ENCODE measurements at regions not wholly inside any gene's neighbourhood (a gene's known extent, or its start where the extent isn't known, plus 50 kb on each side); places are given as distances from the start of the nearest gene placed in this dataset.
A peak's percentile ranks its signal among the peaks of the same experiment; 100 is the strongest.

DNA sequence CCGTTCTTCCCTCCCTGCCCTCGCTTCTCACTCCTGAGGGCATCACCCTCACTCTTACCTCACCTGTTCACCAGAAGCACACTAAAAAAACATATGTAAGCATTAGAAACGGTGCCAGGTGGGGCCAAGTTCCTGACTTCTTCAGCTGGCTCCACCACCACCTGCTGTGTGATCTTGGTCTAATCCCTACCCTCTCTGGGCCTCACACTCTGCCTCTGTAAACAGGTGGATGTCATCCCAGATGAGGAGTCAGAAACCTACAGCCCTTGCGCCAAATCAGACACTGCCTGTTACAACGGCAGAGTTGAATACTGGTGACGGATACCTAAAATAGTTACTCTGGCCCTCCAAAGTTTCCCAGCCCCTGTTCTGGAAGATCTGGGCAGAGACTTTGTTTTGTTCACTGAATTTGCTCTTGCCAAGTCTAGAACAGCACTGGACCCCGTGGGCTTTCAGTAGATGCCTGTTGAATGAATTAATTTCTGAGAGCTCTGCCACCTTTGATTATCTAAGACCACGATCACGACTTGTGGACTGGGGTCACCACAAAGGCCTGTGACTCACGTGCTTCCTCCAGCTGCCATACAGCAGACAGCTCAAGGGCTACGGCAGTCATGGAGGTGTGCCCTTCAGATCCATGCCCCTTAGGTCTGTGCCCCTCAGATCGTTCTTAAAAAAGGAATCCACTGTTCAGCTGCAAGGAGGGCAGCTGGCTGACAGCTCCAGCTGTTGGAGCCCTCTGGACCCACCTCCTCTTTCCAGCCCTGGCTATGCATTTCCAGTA, 71.9 kb downstream of the GSC start:
- no peak for DNase-seq
- H3K9me3 ChIP-seq (ENCODE audit: control insufficient read depth, low read length): no peaks in the 10 kb centered on the region
- no peaks in the 10 kb centered on the region for H3K36me3 ChIP-seq (ENCODE audit: control insufficient read depth, insufficient read depth, low read length)
- no peak overlapping the region for H3K27ac ChIP-seq (ENCODE audit: insufficient read depth, low read length, poor library complexity, severe bottlenecking)
- no peaks in the 10 kb centered on the region for H3K4me1 ChIP-seq (ENCODE audit: control insufficient read depth, insufficient read depth, low read length, poor library complexity, severe bottlenecking)
- H3K27me3 ChIP-seq (replicated peaks; ENCODE audit: control insufficient read depth, insufficient read depth, low read length, poor library complexity, severe bottlenecking): no peaks in the 10 kb centered on the region
- no peak overlapping the region for H3K4me3 ChIP-seq (ENCODE audit: insufficient read depth, low read depth, low read length, poor library complexity, severe bottlenecking)

DNA sequence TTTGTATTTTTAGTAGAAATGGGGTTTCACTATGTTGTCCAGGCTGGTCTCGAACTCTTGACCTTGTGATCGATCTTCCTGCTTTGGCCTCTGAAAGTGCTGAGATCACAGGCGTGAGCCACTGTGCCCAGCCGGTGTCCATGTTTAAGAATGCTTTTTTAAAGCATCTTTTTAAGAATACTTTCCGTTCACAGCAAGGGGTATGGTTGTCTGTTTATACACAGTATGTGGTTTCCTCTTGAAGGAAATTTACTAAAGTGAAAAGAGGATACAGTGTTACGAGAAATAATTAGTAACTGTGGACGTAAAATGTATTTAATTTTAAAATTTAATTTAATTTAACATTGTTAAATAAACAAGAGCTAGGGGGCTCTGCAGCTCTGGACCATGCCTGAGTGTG, 73.4 kb downstream of the GSC start:
- H3K4me3 ChIP-seq (ENCODE audit: insufficient read depth, low read depth, low read length, poor library complexity, severe bottlenecking): no peak overlapping the region
- H3K27ac ChIP-seq (ENCODE audit: insufficient read depth, low read length, poor library complexity, severe bottlenecking): no peak overlapping the region
- no peak for DNase-seq
- no peaks in the 10 kb centered on the region for H3K27me3 ChIP-seq (replicated peaks; ENCODE audit: control insufficient read depth, insufficient read depth, low read length, poor library complexity, severe bottlenecking)
- no peaks in the 10 kb centered on the region for H3K9me3 ChIP-seq (ENCODE audit: control insufficient read depth, low read length)
- H3K4me1 ChIP-seq (ENCODE audit: control insufficient read depth, insufficient read depth, low read length, poor library complexity, severe bottlenecking): no peaks in the 10 kb centered on the region
- no peaks in the 10 kb centered on the region for H3K36me3 ChIP-seq (ENCODE audit: control insufficient read depth, insufficient read depth, low read length)

DNA sequence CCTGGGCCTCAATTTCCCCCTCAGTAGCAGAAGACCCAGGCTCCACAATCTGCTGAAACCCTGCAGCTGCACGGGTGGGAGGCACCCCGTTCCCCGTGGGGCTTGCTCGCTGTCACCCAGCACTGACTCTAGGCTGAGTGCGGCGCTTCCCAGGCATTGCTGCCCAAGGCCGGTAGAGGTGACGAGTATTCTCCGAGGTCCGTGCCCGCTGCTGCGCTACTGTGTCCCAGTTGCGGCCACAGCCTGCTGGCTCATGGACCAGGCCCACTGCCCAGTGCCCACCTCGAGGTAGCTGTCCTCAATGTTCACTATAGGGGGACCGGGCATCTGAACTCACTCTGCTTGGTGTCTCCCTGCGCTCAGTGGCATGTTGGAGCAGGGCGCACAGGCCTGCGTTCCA, 74.7 kb downstream of the GSC start:
- H3K36me3 ChIP-seq (ENCODE audit: control insufficient read depth, insufficient read depth, low read length): no peaks in the 10 kb centered on the region
- H3K9me3 ChIP-seq (ENCODE audit: control insufficient read depth, low read length): no peaks in the 10 kb centered on the region
- no peak for DNase-seq
- H3K27me3 ChIP-seq (replicated peaks; ENCODE audit: control insufficient read depth, insufficient read depth, low read length, poor library complexity, severe bottlenecking): no peaks in the 10 kb centered on the region
- no peaks in the 10 kb centered on the region for H3K4me1 ChIP-seq (ENCODE audit: control insufficient read depth, insufficient read depth, low read length, poor library complexity, severe bottlenecking)
- no peak overlapping the region for H3K27ac ChIP-seq (ENCODE audit: insufficient read depth, low read length, poor library complexity, severe bottlenecking)
- H3K4me3 ChIP-seq (ENCODE audit: insufficient read depth, low read depth, low read length, poor library complexity, severe bottlenecking): no peak overlapping the region

DNA sequence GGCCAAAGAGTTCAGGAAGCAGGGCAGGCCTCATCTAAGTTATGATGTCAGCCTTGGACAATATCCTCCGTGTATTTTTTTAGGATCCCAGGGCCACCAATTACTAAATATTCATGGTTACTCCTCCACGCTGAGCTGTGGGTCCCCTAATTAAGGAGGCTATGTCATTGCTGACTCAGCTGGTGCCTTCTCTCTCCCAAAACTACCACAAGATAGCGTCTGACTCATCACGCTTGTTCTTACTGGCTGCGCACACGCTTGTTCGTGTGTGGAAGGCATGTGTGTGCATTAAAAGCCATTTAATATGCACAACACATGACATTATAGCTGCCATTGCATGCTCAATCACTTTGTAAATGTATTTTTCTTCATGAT, 78.3 kb downstream of the GSC start:
- DNase-seq: no peak
- Histone ChIP-seq H3K27ac (ENCODE audit: insufficient read depth, low read length, poor library complexity, severe bottlenecking) (no peak overlapping the region), H3K9me3 (ENCODE audit: control insufficient read depth, low read length) (no peaks in the 10 kb centered on the region), H3K4me3 (ENCODE audit: insufficient read depth, low read depth, low read length, poor library complexity, severe bottlenecking) (no peak overlapping the region), H3K4me1 (ENCODE audit: control insufficient read depth, insufficient read depth, low read length, poor library complexity, severe bottlenecking) (peaks cover 6% of the 10 kb centered on the region), H3K36me3 (ENCODE audit: control insufficient read depth, insufficient read depth, low read length) (no peaks in the 10 kb centered on the region), H3K27me3 (replicated peaks; ENCODE audit: control insufficient read depth, insufficient read depth, low read length, poor library complexity, severe bottlenecking) (peaks cover 9% of the 10 kb centered on the region)

DNA sequence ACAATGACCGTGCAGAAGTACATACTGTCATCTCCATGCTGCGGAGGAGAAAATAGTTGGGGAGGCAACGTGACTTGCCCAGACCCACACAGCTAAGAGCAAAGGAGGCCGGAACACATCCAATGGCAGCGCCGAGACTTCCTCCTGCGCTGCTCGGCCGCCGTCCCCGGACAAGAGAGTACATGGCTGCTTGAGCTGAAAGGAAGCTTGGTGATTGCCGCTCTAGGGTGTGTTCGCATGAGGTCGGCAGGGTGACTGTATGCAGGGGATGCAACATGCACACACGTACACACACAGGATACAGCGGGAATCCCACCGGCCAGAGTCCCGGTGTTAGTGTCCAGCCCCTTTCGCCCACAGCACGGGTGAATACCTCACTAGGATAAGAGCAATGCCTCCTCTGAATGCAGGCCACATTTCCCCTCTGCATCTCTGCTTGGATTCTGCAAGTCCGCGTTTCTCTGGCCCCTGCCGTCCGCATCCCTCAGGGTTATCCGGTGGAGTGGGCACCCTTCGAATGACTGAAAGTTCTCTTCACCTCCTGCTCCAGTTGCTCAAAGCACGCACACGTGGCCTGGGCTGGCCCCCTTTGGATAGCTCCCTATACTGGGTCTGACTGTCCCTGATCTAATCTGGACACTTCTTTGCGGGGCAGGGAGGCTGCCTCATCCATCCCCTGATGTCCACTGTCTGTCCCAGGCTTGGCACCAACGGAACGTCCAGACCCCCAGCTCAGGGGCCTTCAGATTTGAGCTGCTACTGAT, 78.8 kb downstream of the GSC start:
- Histone ChIP-seq H3K4me3 (ENCODE audit: insufficient read depth, low read depth, low read length, poor library complexity, severe bottlenecking) (no peak overlapping the region), H3K36me3 (ENCODE audit: control insufficient read depth, insufficient read depth, low read length) (no peaks in the 10 kb centered on the region), H3K27me3 (replicated peaks; ENCODE audit: control insufficient read depth, insufficient read depth, low read length, poor library complexity, severe bottlenecking) (peaks cover 9% of the 10 kb centered on the region), H3K27ac (ENCODE audit: insufficient read depth, low read length, poor library complexity, severe bottlenecking) (no peak overlapping the region), H3K9me3 (ENCODE audit: control insufficient read depth, low read length) (no peaks in the 10 kb centered on the region), H3K4me1 (ENCODE audit: control insufficient read depth, insufficient read depth, low read length, poor library complexity, severe bottlenecking) (peaks cover 6% of the 10 kb centered on the region)
- DNase-seq: no peak

DNA sequence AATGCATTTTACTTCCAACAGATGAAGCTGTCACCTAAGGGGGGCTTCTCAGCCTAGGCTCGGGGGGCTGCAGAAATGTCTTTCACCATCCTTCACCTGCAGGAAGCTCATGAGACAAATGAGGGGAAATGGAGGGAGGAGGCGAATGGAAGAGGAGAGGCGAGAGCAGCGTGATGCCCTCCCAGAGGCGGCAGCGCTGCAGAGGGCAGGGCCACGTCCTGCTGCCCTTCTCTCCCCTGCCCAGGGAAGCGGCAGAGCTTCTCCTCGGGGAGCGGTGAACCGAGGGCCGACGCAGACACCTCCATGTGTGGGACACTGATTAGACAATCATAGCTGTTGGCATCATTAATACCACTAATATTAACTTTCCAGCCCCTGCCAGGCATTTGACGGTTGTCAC, 78.3 kb downstream of the SERPINA3 start:
- Histone ChIP-seq H3K27ac (ENCODE audit: insufficient read depth, low read length, poor library complexity, severe bottlenecking) (no peak overlapping the region), H3K36me3 (ENCODE audit: control insufficient read depth, insufficient read depth, low read length) (no peaks in the 10 kb centered on the region), H3K27me3 (replicated peaks; ENCODE audit: control insufficient read depth, insufficient read depth, low read length, poor library complexity, severe bottlenecking) (peaks cover 9% of the 10 kb centered on the region), H3K9me3 (ENCODE audit: control insufficient read depth, low read length) (no peaks in the 10 kb centered on the region), H3K4me3 (ENCODE audit: insufficient read depth, low read depth, low read length, poor library complexity, severe bottlenecking) (no peak overlapping the region), H3K4me1 (ENCODE audit: control insufficient read depth, insufficient read depth, low read length, poor library complexity, severe bottlenecking) (peaks cover 6% of the 10 kb centered on the region)
- no peak for DNase-seq

DNA sequence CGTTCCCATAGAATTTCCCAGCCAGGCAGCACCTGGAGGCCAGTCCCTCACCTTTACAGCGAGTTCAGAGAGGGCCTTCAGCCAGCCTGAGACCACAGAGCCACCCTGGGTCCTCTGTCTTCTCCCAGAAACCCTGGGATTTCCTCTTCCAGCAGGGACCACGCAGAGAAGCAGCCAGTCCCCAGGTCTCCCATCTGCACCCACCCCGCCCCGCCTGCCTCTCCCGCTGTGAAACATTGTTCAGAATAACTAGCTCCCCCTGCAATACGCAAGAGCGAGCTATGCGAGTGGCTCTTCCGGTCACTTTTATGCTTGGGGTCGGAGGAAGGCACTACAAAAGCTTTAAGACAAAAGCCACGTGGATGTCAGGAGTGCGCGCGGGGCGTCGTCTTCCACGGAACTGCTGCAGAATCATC, 77.8 kb downstream of the SERPINA3 start:
- peaks cover 9% of the 10 kb centered on the region for H3K27me3 ChIP-seq (replicated peaks; ENCODE audit: control insufficient read depth, insufficient read depth, low read length, poor library complexity, severe bottlenecking)
- no peak overlapping the region for H3K4me3 ChIP-seq (ENCODE audit: insufficient read depth, low read depth, low read length, poor library complexity, severe bottlenecking)
- H3K27ac ChIP-seq (ENCODE audit: insufficient read depth, low read length, poor library complexity, severe bottlenecking): no peak overlapping the region
- no peaks in the 10 kb centered on the region for H3K9me3 ChIP-seq (ENCODE audit: control insufficient read depth, low read length)
- DNase-seq: no peak
- peaks cover 6% of the 10 kb centered on the region for H3K4me1 ChIP-seq (ENCODE audit: control insufficient read depth, insufficient read depth, low read length, poor library complexity, severe bottlenecking)
- no peaks in the 10 kb centered on the region for H3K36me3 ChIP-seq (ENCODE audit: control insufficient read depth, insufficient read depth, low read length)

DNA sequence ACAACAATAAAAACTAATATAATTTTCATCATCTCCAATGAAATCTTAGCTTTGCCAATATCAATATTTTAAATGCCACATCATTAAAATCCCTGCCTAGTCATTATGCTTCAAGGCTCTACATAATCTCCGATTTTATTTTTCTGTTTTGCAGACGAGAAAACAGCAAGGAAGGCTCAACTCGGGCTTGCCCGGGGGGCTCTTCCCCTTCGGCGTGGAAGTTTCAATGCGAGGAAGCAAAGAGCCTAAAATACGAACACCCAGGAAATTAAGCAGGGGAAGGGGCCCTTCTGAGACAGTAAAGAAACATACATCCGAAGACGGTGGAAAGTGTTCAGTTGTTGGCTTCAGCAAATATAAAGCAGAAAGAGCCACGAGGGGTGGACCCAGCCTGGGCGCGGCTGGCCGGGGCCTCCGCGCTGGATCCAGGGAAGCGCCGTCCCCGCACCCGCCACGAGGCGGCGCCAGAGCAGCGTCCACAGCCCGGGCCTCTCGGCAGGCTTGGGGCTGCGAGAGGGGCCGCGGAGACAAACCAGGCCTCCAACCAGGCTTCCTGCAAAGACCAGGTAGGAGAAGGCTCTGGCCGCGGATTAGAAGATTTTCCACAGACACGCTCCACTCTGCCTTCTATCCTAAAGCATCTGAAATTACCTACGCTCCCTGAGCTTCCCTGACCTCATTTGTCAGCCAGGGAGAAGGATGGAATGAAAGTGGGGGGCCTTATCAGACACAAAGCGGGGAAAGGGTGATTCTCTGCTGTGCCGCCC, 77.2 kb downstream of the SERPINA3 start:
- no peaks in the 10 kb centered on the region for H3K36me3 ChIP-seq (ENCODE audit: control insufficient read depth, insufficient read depth, low read length)
- H3K27me3 ChIP-seq (replicated peaks; ENCODE audit: control insufficient read depth, insufficient read depth, low read length, poor library complexity, severe bottlenecking): peaks cover 9% of the 10 kb centered on the region
- no peak overlapping the region for H3K27ac ChIP-seq (ENCODE audit: insufficient read depth, low read length, poor library complexity, severe bottlenecking)
- H3K9me3 ChIP-seq (ENCODE audit: control insufficient read depth, low read length): no peaks in the 10 kb centered on the region
- H3K4me1 ChIP-seq (ENCODE audit: control insufficient read depth, insufficient read depth, low read length, poor library complexity, severe bottlenecking): peaks cover 6% of the 10 kb centered on the region
- DNase-seq: peak in 1 of 3 donors; percentile 4
- H3K4me3 ChIP-seq (ENCODE audit: insufficient read depth, low read depth, low read length, poor library complexity, severe bottlenecking): no peak overlapping the region

DNA sequence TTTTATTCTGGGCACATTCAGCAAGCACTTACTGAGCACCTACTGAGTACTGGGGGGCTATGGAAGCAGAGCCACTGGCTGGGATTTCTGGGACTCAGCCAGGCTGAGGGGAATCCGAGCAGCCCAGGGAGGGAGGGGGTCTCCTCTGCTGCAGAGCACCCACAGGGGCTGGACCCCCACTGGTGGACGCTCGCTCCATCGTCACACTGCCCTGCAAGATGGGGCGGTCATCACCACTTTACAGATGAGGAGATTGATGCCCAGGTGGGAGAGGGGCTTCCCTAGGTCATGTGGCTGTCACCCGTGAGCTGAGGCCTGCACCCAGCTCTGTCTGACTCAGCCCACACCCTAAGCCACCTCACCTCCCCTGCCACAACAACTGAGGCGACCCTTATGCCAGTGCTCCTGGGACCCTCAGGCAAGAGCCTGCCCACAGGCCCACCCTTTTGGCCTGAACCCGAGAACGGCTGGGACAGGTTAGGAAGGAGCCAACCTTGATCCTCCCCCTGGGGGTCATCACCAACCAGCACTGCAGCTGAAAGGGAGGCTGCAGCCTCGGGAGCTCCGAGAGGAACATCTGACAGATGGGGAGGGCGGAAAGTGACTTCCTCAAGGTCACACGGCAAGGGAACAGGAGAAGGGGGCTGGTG, 74.4 kb downstream of the SERPINA3 start:
- Histone ChIP-seq H3K27me3 (replicated peaks; ENCODE audit: control insufficient read depth, insufficient read depth, low read length, poor library complexity, severe bottlenecking) (peaks cover 9% of the 10 kb centered on the region), H3K27ac (ENCODE audit: insufficient read depth, low read length, poor library complexity, severe bottlenecking) (no peak overlapping the region), H3K4me3 (ENCODE audit: insufficient read depth, low read depth, low read length, poor library complexity, severe bottlenecking) (no peak overlapping the region), H3K9me3 (ENCODE audit: control insufficient read depth, low read length) (no peaks in the 10 kb centered on the region), H3K36me3 (ENCODE audit: control insufficient read depth, insufficient read depth, low read length) (no peaks in the 10 kb centered on the region), H3K4me1 (ENCODE audit: control insufficient read depth, insufficient read depth, low read length, poor library complexity, severe bottlenecking) (peaks cover 6% of the 10 kb centered on the region)
- no peak for DNase-seq

Measured in effector memory CD4-positive, alpha-beta T cell (primary cell).